Karpas-422 (cell line): ENCODE measurements at regions not wholly inside any gene's neighbourhood (a gene's known extent, or its start where the extent isn't known, plus 50 kb on each side); places are given as distances from the start of the nearest gene placed in this dataset.

Source experiments
- DNase-seq: peaks from one replicate; pipeline ENCODE4 v3.0.0-alpha.2; 2015
- H2AFZ ChIP-seq: fragments of 200-600 bp; sonication (generic); 2 replicates; pipeline ENCODE4 v1.6.1; 2014; ENCODE audit warnings: antibody characterized with exemption, low read length, mixed read lengths
- H3K27ac ChIP-seq: fragments of 200-600 bp; sonication (generic); 2 replicates; pipeline ENCODE4 v1.5.1; 2014; ENCODE audit warnings: mild to moderate bottlenecking, low read length, moderate library complexity
- H3K27me3 ChIP-seq: fragments of 200-600 bp; sonication (generic); 2 replicates; pipeline ENCODE4 v1.6.1; 2014; ENCODE audit warnings: low read length, mixed read lengths
- H3K36me3 ChIP-seq: fragments of 200-600 bp; sonication (generic); 2 replicates; pipeline ENCODE4 v1.6.1; 2014; ENCODE audit warnings: low read length, mixed read lengths; ENCODE audit not compliant: insufficient read depth
- H3K4me1 ChIP-seq: fragments of 200-600 bp; sonication (generic); 2 replicates; pipeline ENCODE4 v1.6.1; 2014; ENCODE audit warnings: mild to moderate bottlenecking, low read length, mixed read lengths
- H3K4me2 ChIP-seq: fragments of 200-600 bp; sonication (generic); 2 replicates; pipeline ENCODE4 v1.6.1; 2014; ENCODE audit warnings: low read length, low read depth, mild to moderate bottlenecking; ENCODE audit not compliant: poor library complexity, severe bottlenecking
- H3K4me3 ChIP-seq: fragments of 200-600 bp; sonication (generic); 2 replicates; pipeline ENCODE4 v1.5.1; 2014; ENCODE audit warnings: mild to moderate bottlenecking, antibody characterized with exemption, low read length, mixed read lengths
- H3K79me2 ChIP-seq: fragments of 200-600 bp; sonication (generic); 2 replicates; pipeline ENCODE4 v1.6.1; 2014; ENCODE audit warnings: mild to moderate bottlenecking, low read length, mixed read lengths
- H3K9ac ChIP-seq: fragments of 200-600 bp; sonication (generic); 2 replicates; pipeline ENCODE4 v1.6.0; 2014; ENCODE audit warnings: low read length
- H3K9me2 ChIP-seq: fragments of 200-600 bp; sonication (generic), shearing (Covaris generic); replicated peaks from 2 replicates; pipeline ENCODE4 v1.6.0; 2014; ENCODE audit warnings: mild to moderate bottlenecking, low read length, moderate library complexity; ENCODE audit not compliant: insufficient read depth
- H3K9me3 ChIP-seq: fragments of 300-700, 200-600 bp; sonication (generic); 2 replicates; pipeline ENCODE4 v1.6.1; 2014; ENCODE audit warnings: low read length, mixed read lengths
- H4K20me1 ChIP-seq: fragments of 200-600 bp; sonication (generic); 2 replicates; pipeline ENCODE4 v1.6.1; 2014; ENCODE audit warnings: mild to moderate bottlenecking, antibody characterized with exemption, low read length, low read depth; ENCODE audit not compliant: insufficient read depth

GRCh38 chr1:55388960-55389359 lies 173.8 kb upstream of the USP24 start:
- no peak for DNase-seq
- Histone ChIP-seq H3K4me1 (no peaks in the 10 kb centered on the region), H3K36me3 (no peaks in the 10 kb centered on the region), H3K9me3 (no peaks in the 10 kb centered on the region), H3K79me2 (no peaks in the 10 kb centered on the region), H3K27ac (no peak overlapping the region), H3K4me2 (no peak overlapping the region), H3K27me3 (no peaks in the 10 kb centered on the region), H2AFZ (no peak overlapping the region), H4K20me1 (no peaks in the 10 kb centered on the region), H3K4me3 (no peak overlapping the region), H3K9me2 (no peaks in the 10 kb centered on the region), H3K9ac (no peak overlapping the region)

GRCh38 chr1:55387145-55387544 lies 172.0 kb upstream of the USP24 start:
- H3K27ac ChIP-seq, result no peak overlapping the region
- H3K4me2 ChIP-seq, result no peak overlapping the region
- H3K9ac ChIP-seq, result no peak overlapping the region
- no peak overlapping the region for H2AFZ ChIP-seq
- no peaks in the 10 kb centered on the region for H4K20me1 ChIP-seq
- H3K4me3 ChIP-seq, result no peak overlapping the region
- no peaks in the 10 kb centered on the region for H3K4me1 ChIP-seq
- no peak for DNase-seq
- H3K9me3 ChIP-seq, result no peaks in the 10 kb centered on the region
- no peaks in the 10 kb centered on the region for H3K9me2 ChIP-seq
- no peaks in the 10 kb centered on the region for H3K36me3 ChIP-seq
- H3K79me2 ChIP-seq, result no peaks in the 10 kb centered on the region
- no peaks in the 10 kb centered on the region for H3K27me3 ChIP-seq

- Histone ChIP-seq H3K4me2 (no peak overlapping the region), H3K4me3 (no peak overlapping the region), H3K9ac (no peak overlapping the region), H4K20me1 (no peaks in the 10 kb centered on the region), H3K27me3 (no peaks in the 10 kb centered on the region), H3K79me2 (no peaks in the 10 kb centered on the region), H3K4me1 (no peaks in the 10 kb centered on the region), H3K9me2 (no peaks in the 10 kb centered on the region), H2AFZ (no peak overlapping the region), H3K9me3 (no peaks in the 10 kb centered on the region), H3K27ac (no peak overlapping the region), H3K36me3 (no peaks in the 10 kb centered on the region)
- no peak for DNase-seq
These were observed 171.3 kb upstream of the USP24 start for GRCh38 chr1:55386456-55386855.

GRCh38 chr1:55385402-55386018 lies 170.3 kb upstream of the USP24 start:
- no peaks in the 10 kb centered on the region for H3K27me3 ChIP-seq
- no peak overlapping the region for H3K4me2 ChIP-seq
- H3K9me3 ChIP-seq, result no peaks in the 10 kb centered on the region
- DNase-seq, result no peak
- no peak overlapping the region for H3K4me3 ChIP-seq
- H3K79me2 ChIP-seq, result no peaks in the 10 kb centered on the region
- H3K9me2 ChIP-seq, result no peaks in the 10 kb centered on the region
- H4K20me1 ChIP-seq, result no peaks in the 10 kb centered on the region
- no peak overlapping the region for H2AFZ ChIP-seq
- no peak overlapping the region for H3K27ac ChIP-seq
- no peaks in the 10 kb centered on the region for H3K36me3 ChIP-seq
- no peaks in the 10 kb centered on the region for H3K4me1 ChIP-seq
- no peak overlapping the region for H3K9ac ChIP-seq

- no peaks in the 10 kb centered on the region for H3K4me1 ChIP-seq
- no peaks in the 10 kb centered on the region for H3K27me3 ChIP-seq
- H4K20me1 ChIP-seq, result no peaks in the 10 kb centered on the region
- no peaks in the 10 kb centered on the region for H3K36me3 ChIP-seq
- H3K4me3 ChIP-seq, result no peak overlapping the region
- no peaks in the 10 kb centered on the region for H3K79me2 ChIP-seq
- H3K9me3 ChIP-seq, result no peaks in the 10 kb centered on the region
- no peaks in the 10 kb centered on the region for H3K9me2 ChIP-seq
- no peak overlapping the region for H3K9ac ChIP-seq
- DNase-seq, result no peak
- no peak overlapping the region for H3K4me2 ChIP-seq
- H2AFZ ChIP-seq, result no peak overlapping the region
- no peak overlapping the region for H3K27ac ChIP-seq
These were observed 169.5 kb upstream of the USP24 start for GRCh38 chr1:55384637-55385036.

GRCh38 chr1:55382806-55383305 lies 167.7 kb upstream of the USP24 start:
- Histone ChIP-seq H3K4me1 (no peaks in the 10 kb centered on the region), H3K4me2 (no peak overlapping the region), H3K27ac (no peak overlapping the region), H3K9me2 (no peaks in the 10 kb centered on the region), H3K36me3 (no peaks in the 10 kb centered on the region), H4K20me1 (no peaks in the 10 kb centered on the region), H3K4me3 (no peak overlapping the region), H2AFZ (no peak overlapping the region), H3K27me3 (no peaks in the 10 kb centered on the region), H3K79me2 (no peaks in the 10 kb centered on the region), H3K9me3 (no peaks in the 10 kb centered on the region), H3K9ac (no peak overlapping the region)
- DNase-seq, result no peak

GRCh38 chr1:55381983-55382382 lies 166.8 kb upstream of the USP24 start:
- H3K4me2 ChIP-seq, result no peak overlapping the region
- no peaks in the 10 kb centered on the region for H3K79me2 ChIP-seq
- no peaks in the 10 kb centered on the region for H3K9me3 ChIP-seq
- H3K36me3 ChIP-seq, result no peaks in the 10 kb centered on the region
- H4K20me1 ChIP-seq, result no peaks in the 10 kb centered on the region
- no peak overlapping the region for H3K27ac ChIP-seq
- no peak overlapping the region for H3K4me3 ChIP-seq
- no peaks in the 10 kb centered on the region for H3K27me3 ChIP-seq
- H3K9me2 ChIP-seq, result no peaks in the 10 kb centered on the region
- H2AFZ ChIP-seq, result no peak overlapping the region
- no peak overlapping the region for H3K9ac ChIP-seq
- no peaks in the 10 kb centered on the region for H3K4me1 ChIP-seq
- DNase-seq, result no peak

- no peak overlapping the region for H3K4me2 ChIP-seq
- H2AFZ ChIP-seq, result no peak overlapping the region
- no peaks in the 10 kb centered on the region for H3K36me3 ChIP-seq
- no peak for DNase-seq
- H3K9me2 ChIP-seq, result no peaks in the 10 kb centered on the region
- no peaks in the 10 kb centered on the region for H3K9me3 ChIP-seq
- H3K4me3 ChIP-seq, result no peak overlapping the region
- H3K9ac ChIP-seq, result no peak overlapping the region
- no peak overlapping the region for H3K27ac ChIP-seq
- H3K4me1 ChIP-seq, result no peaks in the 10 kb centered on the region
- H4K20me1 ChIP-seq, result no peaks in the 10 kb centered on the region
- H3K79me2 ChIP-seq, result no peaks in the 10 kb centered on the region
- no peaks in the 10 kb centered on the region for H3K27me3 ChIP-seq
These were observed 166.3 kb upstream of the USP24 start for GRCh38 chr1:55381491-55381890.
